ENCODE measurements at regions not wholly inside any gene's neighbourhood (a gene's known extent, or its start where the extent isn't known, plus 50 kb on each side); places are given as distances from the start of the nearest gene placed in this dataset.

DNA sequence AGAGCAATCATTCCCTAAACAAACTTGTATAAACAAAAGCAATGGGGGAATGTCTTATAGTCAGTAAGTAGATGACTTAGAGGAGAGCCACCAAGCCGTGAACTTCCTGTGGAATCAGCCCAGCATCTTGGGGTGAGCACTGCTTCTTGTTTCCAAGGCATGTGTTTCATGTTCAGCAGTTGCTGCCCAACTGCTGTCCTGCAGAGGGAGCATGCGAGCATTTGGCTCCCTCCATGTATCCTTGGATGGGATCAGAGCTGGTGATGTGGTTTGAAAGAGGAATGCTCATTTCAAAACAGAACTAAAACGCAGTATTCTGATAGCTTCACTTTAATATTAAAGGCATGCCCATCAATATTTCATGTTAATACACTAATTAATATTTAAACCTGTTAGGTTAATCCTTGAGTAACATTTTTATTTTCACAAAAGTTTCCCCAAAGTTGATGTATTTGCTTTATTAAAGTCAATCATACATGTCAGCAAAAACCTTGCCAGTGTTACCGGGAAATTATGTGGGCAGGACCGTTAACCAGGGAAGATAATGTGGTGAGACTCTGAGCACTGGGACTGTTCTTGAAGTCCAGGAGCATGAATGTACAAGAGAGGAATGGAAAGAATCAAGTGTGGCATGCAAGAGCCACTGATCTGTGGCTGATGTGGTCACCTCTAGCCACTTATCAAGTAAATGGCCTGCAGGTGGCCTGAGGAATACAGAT is 172.1 kb upstream of the GGTLC1 start:
- no peak for DNase-seq
- no peaks in the 10 kb centered on the region for H3K27me3 ChIP-seq (ENCODE audit: low read depth)
- H3K4me3 ChIP-seq: no peak overlapping the region
- H3K36me3 ChIP-seq: no peaks in the 10 kb centered on the region
- TF ChIP-seq, protein P1, sequence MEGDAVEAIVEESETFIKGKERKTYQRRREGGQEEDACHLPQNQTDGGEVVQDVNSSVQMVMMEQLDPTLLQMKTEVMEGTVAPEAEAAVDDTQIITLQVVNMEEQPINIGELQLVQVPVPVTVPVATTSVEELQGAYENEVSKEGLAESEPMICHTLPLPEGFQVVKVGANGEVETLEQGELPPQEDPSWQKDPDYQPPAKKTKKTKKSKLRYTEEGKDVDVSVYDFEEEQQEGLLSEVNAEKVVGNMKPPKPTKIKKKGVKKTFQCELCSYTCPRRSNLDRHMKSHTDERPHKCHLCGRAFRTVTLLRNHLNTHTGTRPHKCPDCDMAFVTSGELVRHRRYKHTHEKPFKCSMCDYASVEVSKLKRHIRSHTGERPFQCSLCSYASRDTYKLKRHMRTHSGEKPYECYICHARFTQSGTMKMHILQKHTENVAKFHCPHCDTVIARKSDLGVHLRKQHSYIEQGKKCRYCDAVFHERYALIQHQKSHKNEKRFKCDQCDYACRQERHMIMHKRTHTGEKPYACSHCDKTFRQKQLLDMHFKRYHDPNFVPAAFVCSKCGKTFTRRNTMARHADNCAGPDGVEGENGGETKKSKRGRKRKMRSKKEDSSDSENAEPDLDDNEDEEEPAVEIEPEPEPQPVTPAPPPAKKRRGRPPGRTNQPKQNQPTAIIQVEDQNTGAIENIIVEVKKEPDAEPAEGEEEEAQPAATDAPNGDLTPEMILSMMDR (IDR thresholded peaks at IDR 0.05): peak; percentile 69
- no peaks in the 10 kb centered on the region for H3K9me3 ChIP-seq
- ATAC-seq: peak; percentile 72 to 80
- intact Hi-C loops (cut with DNase I): no loop called here
- H3K4me1 ChIP-seq: no peaks in the 10 kb centered on the region
- H3K27ac ChIP-seq: no peak overlapping the region

GRCh38 chr20:24158281-24158680 is 169.7 kb upstream of the GGTLC1 start:
- no peaks in the 10 kb centered on the region for H3K27me3 ChIP-seq (ENCODE audit: low read depth)
- no peak for ATAC-seq
- H3K27ac ChIP-seq: no peak overlapping the region
- H3K36me3 ChIP-seq: no peaks in the 10 kb centered on the region
- intact Hi-C loops (cut with DNase I): no loop called here
- TF ChIP-seq, protein P1 (IDR thresholded peaks at IDR 0.05): no peak
- DNase-seq: no peak
- H3K4me1 ChIP-seq: no peaks in the 10 kb centered on the region
- H3K4me3 ChIP-seq: no peak overlapping the region
- H3K9me3 ChIP-seq: no peaks in the 10 kb centered on the region

DNA sequence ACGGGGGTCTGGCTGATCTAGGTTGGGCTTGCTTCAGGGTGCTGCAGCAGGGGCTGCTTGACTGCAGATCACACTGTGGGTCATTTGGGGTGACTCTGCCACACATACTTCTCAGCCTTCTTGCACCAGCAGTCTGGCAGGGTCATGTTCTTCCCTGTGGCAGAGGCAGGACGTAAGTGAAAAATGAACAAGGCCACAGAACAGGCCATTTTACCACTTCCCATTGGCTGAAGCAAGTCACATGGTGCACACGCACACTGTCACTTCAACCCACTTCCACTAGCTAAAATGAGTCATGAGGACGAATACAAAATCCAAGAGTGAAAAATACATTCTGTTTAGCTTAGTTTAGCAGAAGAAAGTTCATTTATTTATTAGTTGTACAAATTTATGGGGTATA is 168.6 kb upstream of the GGTLC1 start:
- TF ChIP-seq, protein P1 (IDR thresholded peaks at IDR 0.05): no peak
- intact Hi-C loops (cut with DNase I): no loop called here
- no peak overlapping the region for H3K4me3 ChIP-seq
- no peak for DNase-seq
- no peak for ATAC-seq
- no peaks in the 10 kb centered on the region for H3K4me1 ChIP-seq
- H3K27me3 ChIP-seq (ENCODE audit: low read depth): no peaks in the 10 kb centered on the region
- H3K27ac ChIP-seq: no peak overlapping the region
- H3K9me3 ChIP-seq: no peaks in the 10 kb centered on the region
- H3K36me3 ChIP-seq: no peaks in the 10 kb centered on the region

DNA sequence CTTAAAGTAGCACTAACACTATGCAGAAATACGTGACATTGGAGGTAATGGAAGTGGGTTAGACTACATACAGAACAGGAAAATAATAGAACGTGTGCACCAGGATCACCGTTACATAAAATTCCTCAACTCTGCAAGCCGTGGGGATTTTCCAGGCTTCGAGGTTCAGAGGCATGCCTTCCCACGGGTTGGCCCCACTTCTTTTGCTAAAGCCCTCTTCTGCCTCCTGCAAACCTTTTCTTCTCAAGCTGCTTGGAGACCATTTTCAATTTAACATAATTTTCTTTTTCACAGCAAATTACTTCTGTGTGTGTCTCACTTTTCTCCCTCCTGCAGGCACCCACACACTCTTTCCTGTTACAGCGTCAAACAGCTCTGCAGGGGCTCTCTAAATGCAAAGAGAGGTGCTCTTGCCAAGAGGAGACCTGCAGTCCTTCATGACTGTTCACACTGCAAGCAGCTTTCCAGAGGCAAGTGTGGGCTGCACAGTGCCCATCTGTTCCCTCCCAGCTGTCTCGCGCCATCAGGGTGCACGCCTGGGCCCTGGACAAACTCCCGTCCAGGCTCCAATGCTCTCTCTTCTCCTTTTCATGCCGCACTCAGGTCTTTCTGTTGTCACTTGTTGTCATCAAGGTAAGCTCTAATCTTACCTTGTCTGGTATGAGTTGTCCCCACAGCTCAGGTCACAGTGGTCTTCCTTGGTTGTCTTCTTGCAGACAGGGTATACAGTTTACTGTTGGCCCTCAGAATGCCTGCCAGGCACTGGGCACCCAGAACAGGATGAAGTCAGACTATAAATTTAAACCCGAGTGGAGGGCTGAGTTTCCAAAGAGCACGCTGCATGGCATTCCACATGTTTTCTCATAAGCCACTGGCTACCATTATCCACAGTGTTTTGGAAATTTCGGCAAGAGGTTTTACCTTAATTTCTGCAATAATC is 164.8 kb upstream of the GGTLC1 start:
- intact Hi-C loops (cut with DNase I): no loop called here
- Histone ChIP-seq H3K27me3 (ENCODE audit: low read depth) (no peaks in the 10 kb centered on the region), H3K36me3 (no peaks in the 10 kb centered on the region), H3K4me3 (no peak overlapping the region), H3K9me3 (no peaks in the 10 kb centered on the region), H3K27ac (no peak overlapping the region), H3K4me1 (no peaks in the 10 kb centered on the region)
- ATAC-seq (no peak), DNase-seq (no peak)
- TF ChIP-seq, protein P1 (IDR thresholded peaks at IDR 0.05): no peak

GRCh38 chr20:24151621-24152294 is 163.2 kb upstream of the GGTLC1 start:
- Histone ChIP-seq H3K9me3 (no peaks in the 10 kb centered on the region), H3K36me3 (no peaks in the 10 kb centered on the region), H3K27me3 (ENCODE audit: low read depth) (no peaks in the 10 kb centered on the region), H3K27ac (no peak overlapping the region), H3K4me3 (no peak overlapping the region), H3K4me1 (no peaks in the 10 kb centered on the region)
- DNase-seq (no peak), ATAC-seq (no peak)
- TF ChIP-seq, protein P1 (IDR thresholded peaks at IDR 0.05): no peak
- intact Hi-C loops (cut with DNase I): no loop called here
